ENCODE measurements at regions not wholly inside any gene's neighbourhood (a gene's known extent, or its start where the extent isn't known, plus 50 kb on each side); places are given as distances from the start of the nearest gene placed in this dataset.

DNA sequence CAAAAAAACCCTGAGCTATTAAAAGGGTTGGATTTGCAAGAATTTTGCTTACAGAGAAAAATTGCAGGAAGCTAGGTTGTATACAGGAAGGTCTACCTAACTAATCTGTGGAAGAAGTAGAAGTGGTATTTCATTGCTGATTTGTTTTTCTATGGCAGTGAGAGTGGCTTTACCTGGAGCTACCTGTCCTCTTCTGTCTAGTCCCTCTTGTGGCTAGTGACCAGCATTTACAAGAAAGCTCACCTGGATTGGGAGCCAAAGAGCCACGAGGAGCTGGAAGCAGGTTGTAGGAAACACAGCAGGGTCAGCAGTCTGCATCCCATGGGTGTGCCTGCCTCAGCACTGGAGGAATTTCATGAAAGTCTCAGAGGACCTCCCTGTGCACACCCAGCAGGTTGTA lies 120.3 kb upstream of the RALGAPA2 start:
- TF ChIP-seq TAF1 (IDR thresholded peaks at IDR 0.05; ENCODE audit: borderline replicate concordance, insufficient read depth, low read length): no peak
- no peak for TF ChIP-seq SIN3A (IDR thresholded peaks at IDR 0.05; ENCODE audit: borderline replicate concordance, insufficient read depth, low read length)
- TF ChIP-seq, protein P1, sequence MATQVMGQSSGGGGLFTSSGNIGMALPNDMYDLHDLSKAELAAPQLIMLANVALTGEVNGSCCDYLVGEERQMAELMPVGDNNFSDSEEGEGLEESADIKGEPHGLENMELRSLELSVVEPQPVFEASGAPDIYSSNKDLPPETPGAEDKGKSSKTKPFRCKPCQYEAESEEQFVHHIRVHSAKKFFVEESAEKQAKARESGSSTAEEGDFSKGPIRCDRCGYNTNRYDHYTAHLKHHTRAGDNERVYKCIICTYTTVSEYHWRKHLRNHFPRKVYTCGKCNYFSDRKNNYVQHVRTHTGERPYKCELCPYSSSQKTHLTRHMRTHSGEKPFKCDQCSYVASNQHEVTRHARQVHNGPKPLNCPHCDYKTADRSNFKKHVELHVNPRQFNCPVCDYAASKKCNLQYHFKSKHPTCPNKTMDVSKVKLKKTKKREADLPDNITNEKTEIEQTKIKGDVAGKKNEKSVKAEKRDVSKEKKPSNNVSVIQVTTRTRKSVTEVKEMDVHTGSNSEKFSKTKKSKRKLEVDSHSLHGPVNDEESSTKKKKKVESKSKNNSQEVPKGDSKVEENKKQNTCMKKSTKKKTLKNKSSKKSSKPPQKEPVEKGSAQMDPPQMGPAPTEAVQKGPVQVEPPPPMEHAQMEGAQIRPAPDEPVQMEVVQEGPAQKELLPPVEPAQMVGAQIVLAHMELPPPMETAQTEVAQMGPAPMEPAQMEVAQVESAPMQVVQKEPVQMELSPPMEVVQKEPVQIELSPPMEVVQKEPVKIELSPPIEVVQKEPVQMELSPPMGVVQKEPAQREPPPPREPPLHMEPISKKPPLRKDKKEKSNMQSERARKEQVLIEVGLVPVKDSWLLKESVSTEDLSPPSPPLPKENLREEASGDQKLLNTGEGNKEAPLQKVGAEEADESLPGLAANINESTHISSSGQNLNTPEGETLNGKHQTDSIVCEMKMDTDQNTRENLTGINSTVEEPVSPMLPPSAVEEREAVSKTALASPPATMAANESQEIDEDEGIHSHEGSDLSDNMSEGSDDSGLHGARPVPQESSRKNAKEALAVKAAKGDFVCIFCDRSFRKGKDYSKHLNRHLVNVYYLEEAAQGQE (IDR thresholded peaks at IDR 0.05; ENCODE audit: insufficient read depth in 1 of 2, low read depth in 2 of 2, low read length in 2 of 2): no peak
- TF ChIP-seq POLR2AphosphoS5 (IDR thresholded peaks at IDR 0.05; ENCODE audit: low read depth, low read length): no peak
- no peak for TF ChIP-seq FOXP2 (optimal IDR thresholded peaks at IDR 0.05; ENCODE audit: borderline replicate concordance, extremely low read depth, extremely low read length, insufficient read depth)

DNA sequence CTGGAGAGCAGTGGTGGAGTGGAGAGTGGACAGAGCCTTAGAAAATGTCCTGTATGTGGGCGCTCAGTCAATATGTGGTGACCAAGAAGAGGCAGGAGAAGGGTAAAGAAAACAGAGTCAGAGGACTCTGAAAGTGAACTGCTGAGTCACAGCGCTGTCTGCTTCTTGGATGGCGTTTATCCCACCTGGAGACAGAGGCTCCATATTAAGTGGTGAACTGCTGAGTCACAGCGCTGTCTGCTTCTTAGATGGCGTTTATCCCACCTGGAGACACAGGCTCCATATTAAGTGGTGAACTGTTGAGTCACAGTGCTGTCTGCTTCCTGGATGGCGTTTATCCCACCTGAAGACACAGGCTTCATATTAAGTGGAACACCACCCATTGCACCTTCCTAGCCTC lies 119.3 kb upstream of the RALGAPA2 start:
- TF ChIP-seq, protein P1 (IDR thresholded peaks at IDR 0.05; ENCODE audit: insufficient read depth in 1 of 2, low read depth in 2 of 2, low read length in 2 of 2): no peak
- no peak for TF ChIP-seq SIN3A (IDR thresholded peaks at IDR 0.05; ENCODE audit: borderline replicate concordance, insufficient read depth, low read length)

DNA sequence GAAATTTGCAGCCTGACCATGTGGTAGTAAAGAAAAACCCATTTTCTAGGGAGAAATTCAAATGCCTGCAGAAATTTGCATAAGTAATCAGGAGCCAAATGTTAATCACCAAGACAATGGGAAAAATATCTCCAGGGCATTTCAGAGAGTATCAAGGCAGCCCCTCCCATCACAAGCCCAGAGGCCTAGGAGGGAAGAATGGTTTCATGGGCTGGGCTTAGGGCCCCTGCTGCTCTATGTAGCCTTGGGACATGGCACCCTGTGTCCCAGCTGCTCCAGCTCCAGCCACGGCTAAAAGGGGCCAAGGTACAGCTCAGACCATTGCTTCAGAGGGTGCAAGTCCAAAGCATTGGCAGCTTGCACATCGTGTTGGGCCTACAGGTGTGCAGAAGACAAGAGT lies 117.2 kb upstream of the RALGAPA2 start:
- TF ChIP-seq POLR2AphosphoS5 (IDR thresholded peaks at IDR 0.05; ENCODE audit: low read depth, low read length) (no peak), FOXP2 (optimal IDR thresholded peaks at IDR 0.05; ENCODE audit: borderline replicate concordance, extremely low read depth, extremely low read length, insufficient read depth) (no peak), SIN3A (IDR thresholded peaks at IDR 0.05; ENCODE audit: borderline replicate concordance, insufficient read depth, low read length) (no peak), TAF1 (IDR thresholded peaks at IDR 0.05; ENCODE audit: borderline replicate concordance, insufficient read depth, low read length) (no peak)
- TF ChIP-seq, protein P1 (IDR thresholded peaks at IDR 0.05; ENCODE audit: insufficient read depth in 1 of 2, low read depth in 2 of 2, low read length in 2 of 2): no peak

DNA sequence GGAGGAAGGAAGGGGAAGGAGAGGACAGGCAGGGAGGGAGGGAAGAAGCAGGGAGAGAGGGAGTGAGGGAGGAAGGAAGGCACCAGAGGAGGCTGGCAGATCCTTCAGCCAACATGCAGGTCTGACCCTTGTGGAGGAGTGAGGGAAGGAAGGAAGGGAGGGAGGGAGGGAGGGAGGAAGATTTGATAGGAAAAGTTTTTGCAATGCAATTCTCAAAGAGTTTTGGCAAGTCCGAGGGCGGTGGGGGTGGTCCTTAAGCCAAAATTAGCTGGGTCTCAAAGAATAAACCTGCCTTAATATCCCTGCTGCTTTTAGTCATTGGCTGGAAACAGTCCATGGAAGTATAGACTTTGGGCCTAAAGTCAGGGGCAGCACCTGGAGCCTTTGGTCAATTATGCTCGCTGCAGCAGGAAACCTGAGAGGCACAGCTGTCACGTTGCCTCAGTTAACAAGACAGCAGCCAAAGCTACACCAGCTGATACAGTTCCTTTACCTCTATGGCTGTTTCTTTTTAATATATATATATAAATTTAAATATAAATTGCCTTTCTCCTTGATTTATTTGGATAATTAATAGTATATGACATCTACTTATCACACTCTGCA lies 115.7 kb upstream of the RALGAPA2 start:
- TF ChIP-seq SIN3A (IDR thresholded peaks at IDR 0.05; ENCODE audit: borderline replicate concordance, insufficient read depth, low read length) (no peak), FOXP2 (optimal IDR thresholded peaks at IDR 0.05; ENCODE audit: borderline replicate concordance, extremely low read depth, extremely low read length, insufficient read depth) (no peak), TAF1 (IDR thresholded peaks at IDR 0.05; ENCODE audit: borderline replicate concordance, insufficient read depth, low read length) (no peak), POLR2AphosphoS5 (IDR thresholded peaks at IDR 0.05; ENCODE audit: low read depth, low read length) (no peak)
- TF ChIP-seq, protein P1 (IDR thresholded peaks at IDR 0.05; ENCODE audit: insufficient read depth in 1 of 2, low read depth in 2 of 2, low read length in 2 of 2): no peak
